Gastrocnemius medialis (tissue), 4 donors: ENCODE measurements at regions not wholly inside any gene's neighbourhood (a gene's known extent, or its start where the extent isn't known, plus 50 kb on each side); places are given as distances from the start of the nearest gene placed in this dataset.

ENCODE experiments used
- CTCF ChIP-seq, 5 experiments: fragments of 450-650 bp in 3 of 5; fragments of 200-600 bp in 2 of 5; sonication (generic) in 2 of 5; IDR thresholded peaks in 4 of 5; conservative IDR thresholded peaks in 1 of 5; 1 replicate in 4 of 5; 2 replicates in 1 of 5; pipeline ENCODE4 v1.5.1; 2016 to 2019; ENCODE audit warnings: antibody characterized with exemption in 5 of 5, mild to moderate bottlenecking in 3 of 5, moderate library complexity in 3 of 5
- POLR2A ChIP-seq, 2 donors: fragments of 450-650 bp; IDR thresholded peaks; one replicate each; pipeline ENCODE4 v1.6.1; 2017; ENCODE audit warnings: antibody characterized with exemption in 2 of 2, mild to moderate bottlenecking in 2 of 2, moderate library complexity in 2 of 2

DNA sequence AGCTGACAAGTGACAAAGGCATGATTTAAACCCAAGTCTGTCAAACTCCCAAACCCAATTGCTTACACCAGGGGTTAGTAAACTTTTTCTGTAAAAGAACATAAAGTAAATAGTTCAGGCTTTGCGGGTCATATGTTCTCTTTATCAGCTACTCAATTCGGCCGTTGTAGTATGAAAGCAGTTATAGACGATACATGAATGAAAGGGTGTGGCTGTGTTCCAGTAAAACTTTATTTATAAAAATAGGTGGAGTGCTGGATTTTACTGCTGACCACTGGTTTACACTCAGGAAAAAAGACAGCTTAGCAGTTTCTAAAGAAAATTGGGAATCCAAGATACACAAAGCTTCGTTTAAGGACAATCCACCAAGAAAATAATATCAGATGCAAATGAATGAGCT lies 124.3 kb upstream of the BCL9 start:
- TF ChIP-seq CTCF (IDR thresholded peaks at IDR 0.05 in 4 of 5, conservative IDR thresholded peaks at IDR 0.05 in 1 of 5) (no peak), POLR2A (IDR thresholded peaks at IDR 0.05) (no peak)
